Upper lobe of right lung (tissue), 1 donor: ENCODE measurements at regions not wholly inside any gene's neighbourhood (a gene's known extent, or its start where the extent isn't known, plus 50 kb on each side); places are given as distances from the start of the nearest gene placed in this dataset.

Source experiments
- ATAC-seq: fragments of 200-7000 bp; cut with Tn5 transposase; one replicate; pipeline ENCODE4 v1.9.1; 2020; ENCODE audit warnings: mild to moderate bottlenecking, moderate library complexity
- DNase-seq: peaks from one replicate; pipeline ENCODE4 v3.0.0-alpha.2; 2020
- H3K27ac ChIP-seq: fragments of 200-600 bp; one replicate; pipeline ENCODE4 v1.8.0; 2022
- H3K27me3 ChIP-seq: fragments of 200-600 bp; one replicate; pipeline ENCODE4 v1.8.0; 2022; ENCODE audit warnings: mild to moderate bottlenecking
- H3K36me3 ChIP-seq: fragments of 200-600 bp; one replicate; pipeline ENCODE4 v1.8.0; 2022
- H3K4me1 ChIP-seq: fragments of 200-600 bp; one replicate; pipeline ENCODE4 v1.8.0; 2022
- H3K4me3 ChIP-seq: fragments of 200-600 bp; one replicate; pipeline ENCODE4 v1.8.0; 2022; ENCODE audit warnings: mild to moderate bottlenecking
- H3K9me3 ChIP-seq: fragments of 200-600 bp; one replicate; pipeline ENCODE4 v1.8.0; 2022
- CTCF ChIP-seq: fragments of 200-600 bp; IDR thresholded peaks from one replicate; pipeline ENCODE4 v1.8.0; 2022; ENCODE audit warnings: antibody characterized with exemption
- intact Hi-C: fragments of 100-400 bp; cut with DNase I; formaldehyde crosslinking; loops from one replicate; pipeline ENCODE4 v1.11.0; 2022
- donor health status: DM: no; HTN: yes; CAD: no; lungs with severe emphysema.

- ATAC-seq, result no peak
- Histone ChIP-seq H3K4me1 (no peaks in the 10 kb centered on the region), H3K4me3 (no peak overlapping the region), H3K9me3 (no peaks in the 10 kb centered on the region), H3K27ac (no peak overlapping the region), H3K36me3 (no peaks in the 10 kb centered on the region), H3K27me3 (no peaks in the 10 kb centered on the region)
- no peak for DNase-seq
- intact Hi-C loops, result no loop called here
- no peak for TF ChIP-seq CTCF
These were observed 594.5 kb downstream of the OLFM4 start for GRCh38 chr13:53623146-53623545.

- no peaks in the 10 kb centered on the region for H3K9me3 ChIP-seq
- H3K36me3 ChIP-seq, result no peaks in the 10 kb centered on the region
- no peak for ATAC-seq
- H3K27ac ChIP-seq, result no peak overlapping the region
- H3K27me3 ChIP-seq, result no peaks in the 10 kb centered on the region
- no peak for TF ChIP-seq CTCF
- intact Hi-C loops, result no loop called here
- H3K4me1 ChIP-seq, result no peaks in the 10 kb centered on the region
- DNase-seq, result no peak
- no peak overlapping the region for H3K4me3 ChIP-seq
These were observed 602.9 kb downstream of the OLFM4 start for GRCh38 chr13:53631511-53631910.

- no peaks in the 10 kb centered on the region for H3K27me3 ChIP-seq
- no peak for ATAC-seq
- H3K27ac ChIP-seq, result no peak overlapping the region
- H3K9me3 ChIP-seq, result no peaks in the 10 kb centered on the region
- DNase-seq, result no peak
- intact Hi-C loops, result no loop called here
- no peaks in the 10 kb centered on the region for H3K4me1 ChIP-seq
- H3K36me3 ChIP-seq, result no peaks in the 10 kb centered on the region
- H3K4me3 ChIP-seq, result no peak overlapping the region
- no peak for TF ChIP-seq CTCF
These were observed 609.4 kb downstream of the OLFM4 start for GRCh38 chr13:53638040-53638439.

GRCh38 chr13:53642306-53642705 lies 613.7 kb downstream of the OLFM4 start:
- intact Hi-C loops, result no loop called here
- no peaks in the 10 kb centered on the region for H3K36me3 ChIP-seq
- H3K4me3 ChIP-seq, result no peak overlapping the region
- no peaks in the 10 kb centered on the region for H3K9me3 ChIP-seq
- TF ChIP-seq CTCF, result no peak
- no peaks in the 10 kb centered on the region for H3K4me1 ChIP-seq
- no peak overlapping the region for H3K27ac ChIP-seq
- no peaks in the 10 kb centered on the region for H3K27me3 ChIP-seq
- ATAC-seq (no peak), DNase-seq (no peak)

GRCh38 chr13:53648673-53649072 lies 620.1 kb downstream of the OLFM4 start:
- ATAC-seq (no peak), DNase-seq (no peak)
- intact Hi-C loops, result no loop called here
- no peak overlapping the region for H3K4me3 ChIP-seq
- no peak for TF ChIP-seq CTCF
- no peaks in the 10 kb centered on the region for H3K9me3 ChIP-seq
- no peaks in the 10 kb centered on the region for H3K27me3 ChIP-seq
- no peaks in the 10 kb centered on the region for H3K36me3 ChIP-seq
- no peak overlapping the region for H3K27ac ChIP-seq
- no peaks in the 10 kb centered on the region for H3K4me1 ChIP-seq

- H3K4me1 ChIP-seq, result no peaks in the 10 kb centered on the region
- no peaks in the 10 kb centered on the region for H3K9me3 ChIP-seq
- no peak for ATAC-seq
- intact Hi-C loops, result no loop called here
- H3K4me3 ChIP-seq, result no peak overlapping the region
- H3K27me3 ChIP-seq, result no peaks in the 10 kb centered on the region
- no peak for TF ChIP-seq CTCF
- DNase-seq, result no peak
- no peaks in the 10 kb centered on the region for H3K36me3 ChIP-seq
- no peak overlapping the region for H3K27ac ChIP-seq
These were observed 643.4 kb downstream of the OLFM4 start for GRCh38 chr13:53672005-53672404.
